RWPE1 (cell line): ENCODE measurements at regions not wholly inside any gene's neighbourhood (a gene's known extent, or its start where the extent isn't known, plus 50 kb on each side); places are given as distances from the start of the nearest gene placed in this dataset.

Source experiments
- CTCF ChIA-PET: fragments of 350-600 bp; sonication (Branson Sonifier 250); formaldehyde crosslinking; extraction: SDS; loops from one replicate; lab custom pipeline; 2021; lab: Yijun Ruan, JAX
- POLR2A ChIA-PET: fragments of 400-600 bp; formaldehyde crosslinking; extraction: SDS; loops from one replicate; lab custom pipeline; 2020; ENCODE audit warnings: antibody characterized with exemption; ENCODE audit not compliant: low non-redundant PET; lab: Yijun Ruan, JAX
- DNase-seq: peaks from one replicate; pipeline ENCODE4 v3.0.0; 2012; ENCODE audit warnings: low spot score
- H3K27ac ChIP-seq: fragments of 450-650 bp; 2 replicates; pipeline ENCODE4 v1.5.1; 2017
- CTCF ChIP-seq: fragments of 450-650 bp; conservative IDR thresholded peaks from 2 replicates; pipeline ENCODE4 v1.5.1; 2017; ENCODE audit warnings: low read depth, mild to moderate bottlenecking

- no peak for DNase-seq
- ChIA-PET POLR2A (no interaction called here), CTCF (no interaction called here)
- H3K27ac ChIP-seq: no peak overlapping the region
- TF ChIP-seq CTCF: no peak
Measured at GRCh38 chr1:4444086-4444485, 210.3 kb upstream of the AJAP1 start.

- no peak for TF ChIP-seq CTCF
- CTCF ChIA-PET: no interaction called here
- no peak for DNase-seq
- POLR2A ChIA-PET: no interaction called here
- H3K27ac ChIP-seq: no peak overlapping the region
Measured at GRCh38 chr1:4447778-4448420, 206.5 kb upstream of the AJAP1 start.

- POLR2A ChIA-PET: no interaction called here
- DNase-seq: no peak
- H3K27ac ChIP-seq: no peak overlapping the region
- no peak for TF ChIP-seq CTCF
- CTCF ChIA-PET: no interaction called here
Measured at GRCh38 chr1:4449972-4450371, 204.4 kb upstream of the AJAP1 start.

GRCh38 chr1:4452701-4453100, 201.7 kb upstream of the AJAP1 start:
- ChIA-PET CTCF (no interaction called here), POLR2A (no interaction called here)
- no peak for TF ChIP-seq CTCF
- no peak for DNase-seq
- H3K27ac ChIP-seq: no peak overlapping the region

GRCh38 chr1:4460052-4460451, 194.4 kb upstream of the AJAP1 start:
- ChIA-PET POLR2A (no interaction called here), CTCF (interaction anchor here (0.8 kb wide), 1 partner anchor 32 kb away, joined by 3 read pairs; no protein-coding TSS in a partner anchor)
- no peak for DNase-seq
- no peak overlapping the region for H3K27ac ChIP-seq
- no peak for TF ChIP-seq CTCF

- ChIA-PET CTCF (no interaction called here), POLR2A (no interaction called here)
Measured at GRCh38 chr1:4460651-4461050, 193.8 kb upstream of the AJAP1 start.

More at GRCh38 chr1:4460651-4461050, 193.8 kb upstream of the AJAP1 start:
- H3K27ac ChIP-seq: no peak overlapping the region
- TF ChIP-seq CTCF: no peak
- no peak for DNase-seq
